ENCODE measurements at regions not wholly inside any gene's neighbourhood (a gene's known extent, or its start where the extent isn't known, plus 50 kb on each side); places are given as distances from the start of the nearest gene placed in this dataset.

- TF ChIP-seq SRF (IDR thresholded peaks at IDR 0.05; ENCODE audit: low read depth, low read length) (no peak), EZH2 (IDR thresholded peaks at IDR 0.05; ENCODE audit: low read depth, low read length, severe bottlenecking) (no peak), CTCF (IDR thresholded peaks at IDR 0.05; ENCODE audit: control extremely low read depth in 1 of 3, insufficient read depth in 1 of 3, low read depth in 1 of 3, low read length in 3 of 3) (peak; percentile 11 to 46 (median 30); a peak in 3 of 4 replicates), POLR2AphosphoS5 (IDR thresholded peaks at IDR 0.05; ENCODE audit: low read depth, low read length) (no peak), POLR2A (IDR thresholded peaks at IDR 0.05; ENCODE audit: control extremely low read depth in 1 of 2, low read depth in 2 of 2, low read length in 2 of 2) (no peak), CHD2 (IDR thresholded peaks at IDR 0.05; ENCODE audit: low read length) (no peak), JUN (IDR thresholded peaks at IDR 0.05; ENCODE audit: low read depth, low read length) (no peak)
- TF ChIP-seq, protein P1, sequence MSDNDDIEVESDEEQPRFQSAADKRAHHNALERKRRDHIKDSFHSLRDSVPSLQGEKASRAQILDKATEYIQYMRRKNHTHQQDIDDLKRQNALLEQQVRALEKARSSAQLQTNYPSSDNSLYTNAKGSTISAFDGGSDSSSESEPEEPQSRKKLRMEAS (IDR thresholded peaks at IDR 0.05), result no peak
These were observed 98.2 kb downstream of the RAB11FIP2 start for GRCh38 chr10:117948493-117948892.

All from H1 (cell line).